OCI-LY3 (cell line): ENCODE measurements at regions not wholly inside any gene's neighbourhood (a gene's known extent, or its start where the extent isn't known, plus 50 kb on each side); places are given as distances from the start of the nearest gene placed in this dataset.

ENCODE experiments used
- CTCF ChIP-seq: fragments of 200-600, 300-600 bp; sonication (generic); IDR thresholded peaks from 2 replicates; pipeline ENCODE4 v1.5.1; 2014; ENCODE audit warnings: antibody characterized with exemption, low read length, low read depth
- EZH2phosphoT487 ChIP-seq: fragments of 200-600 bp; shearing (Covaris generic); IDR thresholded peaks from 2 replicates; pipeline ENCODE4 v1.6.1; 2018; ENCODE audit warnings: antibody characterized with exemption, mixed run types, low read depth

GRCh38 chr10:61166065-61166464 is 222.1 kb upstream of the RHOBTB1 start:
- TF ChIP-seq CTCF (no peak), EZH2phosphoT487 (no peak)
